CD4-positive, alpha-beta T cell treated with Interleukin-1 beta for 1 hour (primary cell): ENCODE measurements at regions not wholly inside any gene's neighbourhood (a gene's known extent, or its start where the extent isn't known, plus 50 kb on each side); places are given as distances from the start of the nearest gene placed in this dataset.
A peak's percentile ranks its signal among the peaks of the same experiment; 100 is the strongest.

ENCODE experiments used
- DNase-seq, 2 donors: peaks; one replicate each; pipeline ENCODE4 v3.0.0-alpha.2; 2020 to 2022

GRCh38 chr1:209208648-209209047 lies 374.9 kb upstream of the CAMK1G start:
- DNase-seq: no peak

GRCh38 chr1:209213989-209214388 lies 369.5 kb upstream of the CAMK1G start:
- DNase-seq: no peak

GRCh38 chr1:209215826-209216225 lies 367.7 kb upstream of the CAMK1G start:
- DNase-seq: no peak

- no peak for DNase-seq
Observed at GRCh38 chr1:209218113-209218512, 365.4 kb upstream of the CAMK1G start.

GRCh38 chr1:209218981-209219380 lies 364.5 kb upstream of the CAMK1G start:
- no peak for DNase-seq

GRCh38 chr1:209219791-209220524 lies 363.6 kb upstream of the CAMK1G start:
- DNase-seq: no peak

GRCh38 chr1:209222826-209223225 lies 360.7 kb upstream of the CAMK1G start:
- DNase-seq: no peak

GRCh38 chr1:209223791-209224190 lies 359.7 kb upstream of the CAMK1G start:
- DNase-seq: no peak

GRCh38 chr1:209224886-209225285 lies 358.6 kb upstream of the CAMK1G start:
- DNase-seq: no peak

- no peak for DNase-seq
Observed at GRCh38 chr1:209227171-209227570, 356.3 kb upstream of the CAMK1G start.

- DNase-seq: no peak
Observed at GRCh38 chr1:209227941-209228340, 355.6 kb upstream of the CAMK1G start.

- DNase-seq: no peak
Observed at GRCh38 chr1:209229494-209230061, 353.9 kb upstream of the CAMK1G start.

- no peak for DNase-seq
Observed at GRCh38 chr1:209230314-209230713, 353.2 kb upstream of the CAMK1G start.

- no peak for DNase-seq
Observed at GRCh38 chr1:209231476-209232156, 351.9 kb upstream of the CAMK1G start.

- DNase-seq: no peak
Observed at GRCh38 chr1:209232197-209232596, 351.3 kb upstream of the CAMK1G start.

- DNase-seq: no peak
Observed at GRCh38 chr1:209232759-209233158, 350.8 kb upstream of the CAMK1G start.

GRCh38 chr1:209235166-209235565 lies 348.3 kb upstream of the CAMK1G start:
- no peak for DNase-seq

GRCh38 chr1:209238356-209238755 lies 345.2 kb upstream of the CAMK1G start:
- no peak for DNase-seq

- DNase-seq: no peak
Observed at GRCh38 chr1:209240351-209240750, 343.2 kb upstream of the CAMK1G start.

- no peak for DNase-seq
Observed at GRCh38 chr1:209241487-209241886, 342.0 kb upstream of the CAMK1G start.

GRCh38 chr1:209248649-209249279 lies 334.8 kb upstream of the CAMK1G start:
- DNase-seq: peak; percentile 6 to 48

- DNase-seq: no peak
Observed at GRCh38 chr1:209249280-209249670, 334.2 kb upstream of the CAMK1G start.

GRCh38 chr1:209249785-209250440 lies 333.6 kb upstream of the CAMK1G start:
- DNase-seq: no peak
